A673 (cell line): ENCODE measurements at regions not wholly inside any gene's neighbourhood (a gene's known extent, or its start where the extent isn't known, plus 50 kb on each side); places are given as distances from the start of the nearest gene placed in this dataset.

Source experiments
- BruUV-seq: library from RNA; stranded (reverse); fragments of 400-500 nt; replicated peaks from 2 replicates; lab custom pipeline; 2021; lab: Mats Ljungman, UMichigan
- CTCF ChIA-PET: fragments of 300-600 bp; sonication (Branson Sonifier 250); formaldehyde crosslinking; loops from one replicate; lab custom pipeline; 2022; ENCODE audit warnings: antibody characterized with exemption; lab: Charles Lee
- POLR2A ChIA-PET: fragments of 300-600 bp; sonication (Branson Sonifier 250); formaldehyde crosslinking; loops from one replicate; lab custom pipeline; 2022; ENCODE audit warnings: antibody characterized with exemption; ENCODE audit not compliant: low non-redundant PET; lab: Charles Lee
- DNase-seq: peaks from one replicate; pipeline ENCODE4 v3.0.0-alpha.2; 2015; ENCODE audit warnings: low spot score
- H3K27ac ChIP-seq: fragments of 200-600 bp; sonication (generic); 2 replicates; pipeline ENCODE4 v1.5.1; 2016; ENCODE audit warnings: mixed run types, low read depth, mild to moderate bottlenecking, mixed read lengths, antibody characterized with exemption, low read length; ENCODE audit not compliant: poor library complexity, severe bottlenecking
- H3K27me3 ChIP-seq: fragments of 200-600 bp; sonication (generic); replicated peaks from 2 replicates; pipeline ENCODE4 v1.6.1; 2017; ENCODE audit warnings: mixed run types, low read depth, mild to moderate bottlenecking, mixed read lengths, antibody characterized with exemption, low read length; ENCODE audit not compliant: insufficient read depth, poor library complexity
- H3K36me3 ChIP-seq: fragments of 200-600 bp; sonication (generic); 2 replicates; pipeline ENCODE4 v1.6.1; 2016; ENCODE audit warnings: mixed run types, mild to moderate bottlenecking, mixed read lengths, antibody characterized with exemption, low read length; ENCODE audit not compliant: insufficient read depth, poor library complexity, severe bottlenecking
- H3K4me1 ChIP-seq: fragments of 200-600 bp; sonication (generic); 2 replicates; pipeline ENCODE4 v1.6.1; 2017; ENCODE audit warnings: mixed run types, mild to moderate bottlenecking, mixed read lengths, antibody characterized with exemption, low read length; ENCODE audit not compliant: insufficient read depth, poor library complexity, severe bottlenecking
- H3K4me3 ChIP-seq: fragments of 200-600 bp; sonication (generic); 2 replicates; pipeline ENCODE4 v1.5.1; 2016; ENCODE audit warnings: low read depth, mixed run types, mild to moderate bottlenecking, mixed read lengths, low read length; ENCODE audit not compliant: poor library complexity, severe bottlenecking
- H3K9me3 ChIP-seq: fragments of 200-600 bp; sonication (generic); 2 replicates; pipeline ENCODE4 v1.6.1; 2016; ENCODE audit warnings: mixed run types, low read depth, mild to moderate bottlenecking, mixed read lengths, antibody characterized with exemption, low read length; ENCODE audit not compliant: poor library complexity, severe bottlenecking
- EZH2 ChIP-seq: fragments of 200-600 bp; sonication (generic); IDR thresholded peaks from 2 replicates; pipeline ENCODE4 v1.6.1; 2017; ENCODE audit warnings: borderline replicate concordance, low read depth, mild to moderate bottlenecking, mixed read lengths, antibody characterized with exemption, low read length; ENCODE audit not compliant: poor library complexity, severe bottlenecking
- intact Hi-C: fragments of 100-400 bp; cut with micrococcal nuclease; formaldehyde crosslinking; loops from one replicate; pipeline ENCODE4 v1.10.0; 2022; ENCODE audit not compliant: unreplicated experiment
- TF ChIP-seq, protein P1 (sequence below): fragments of 300-800, 200-600 bp; sonication (generic); conservative IDR thresholded peaks from 2 replicates; pipeline ENCODE4 v1.5.1; 2017; ENCODE audit warnings: low read depth, mild to moderate bottlenecking, antibody characterized with exemption, low read length, moderate library complexity, mixed read lengths

DNA sequence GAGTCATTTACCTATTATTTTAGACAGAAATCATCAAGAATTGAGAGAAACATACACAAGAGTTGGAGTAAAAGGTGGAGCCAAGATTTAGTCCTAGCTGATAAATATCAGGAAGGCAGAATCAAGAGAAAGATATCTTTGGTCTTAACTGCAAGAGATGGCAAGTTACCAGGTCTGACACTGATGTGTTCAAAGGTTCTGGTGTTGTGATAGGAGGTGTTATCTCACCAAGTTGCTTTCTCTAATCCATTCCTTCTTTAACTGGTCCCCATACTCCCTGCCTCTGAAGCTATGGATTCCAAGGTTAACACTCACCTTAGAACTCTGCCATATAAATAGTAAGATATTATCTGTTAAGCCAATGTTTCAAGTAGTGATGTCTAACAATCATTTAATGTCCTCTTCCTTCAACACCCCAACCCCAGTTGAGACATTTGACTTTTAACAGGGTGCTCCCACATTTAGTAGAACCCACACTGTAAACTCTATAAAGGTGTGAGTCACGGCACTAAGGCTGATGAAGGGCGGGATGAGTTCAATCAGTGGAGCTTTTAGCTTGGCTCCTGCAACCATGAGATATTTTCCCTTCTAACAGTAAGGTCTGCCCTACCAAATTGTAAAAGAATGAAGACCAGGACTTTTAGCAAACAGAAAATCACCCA, 333.7 kb downstream of the RND3 start:
- ChIA-PET CTCF (no interaction called here), POLR2A (no interaction called here)
- H3K36me3 ChIP-seq: no peaks in the 10 kb centered on the region
- intact Hi-C loops: no loop called here
- BruUV-seq: no TSS peak
- H3K27me3 ChIP-seq: no peaks in the 10 kb centered on the region
- H3K27ac ChIP-seq: no peak overlapping the region
- no peak overlapping the region for H3K4me3 ChIP-seq
- no peaks in the 10 kb centered on the region for H3K4me1 ChIP-seq
- DNase-seq: no peak
- H3K9me3 ChIP-seq: no peaks in the 10 kb centered on the region
- TF ChIP-seq EZH2: no peak
- TF ChIP-seq, protein P1, sequence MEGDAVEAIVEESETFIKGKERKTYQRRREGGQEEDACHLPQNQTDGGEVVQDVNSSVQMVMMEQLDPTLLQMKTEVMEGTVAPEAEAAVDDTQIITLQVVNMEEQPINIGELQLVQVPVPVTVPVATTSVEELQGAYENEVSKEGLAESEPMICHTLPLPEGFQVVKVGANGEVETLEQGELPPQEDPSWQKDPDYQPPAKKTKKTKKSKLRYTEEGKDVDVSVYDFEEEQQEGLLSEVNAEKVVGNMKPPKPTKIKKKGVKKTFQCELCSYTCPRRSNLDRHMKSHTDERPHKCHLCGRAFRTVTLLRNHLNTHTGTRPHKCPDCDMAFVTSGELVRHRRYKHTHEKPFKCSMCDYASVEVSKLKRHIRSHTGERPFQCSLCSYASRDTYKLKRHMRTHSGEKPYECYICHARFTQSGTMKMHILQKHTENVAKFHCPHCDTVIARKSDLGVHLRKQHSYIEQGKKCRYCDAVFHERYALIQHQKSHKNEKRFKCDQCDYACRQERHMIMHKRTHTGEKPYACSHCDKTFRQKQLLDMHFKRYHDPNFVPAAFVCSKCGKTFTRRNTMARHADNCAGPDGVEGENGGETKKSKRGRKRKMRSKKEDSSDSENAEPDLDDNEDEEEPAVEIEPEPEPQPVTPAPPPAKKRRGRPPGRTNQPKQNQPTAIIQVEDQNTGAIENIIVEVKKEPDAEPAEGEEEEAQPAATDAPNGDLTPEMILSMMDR: no peak

DNA sequence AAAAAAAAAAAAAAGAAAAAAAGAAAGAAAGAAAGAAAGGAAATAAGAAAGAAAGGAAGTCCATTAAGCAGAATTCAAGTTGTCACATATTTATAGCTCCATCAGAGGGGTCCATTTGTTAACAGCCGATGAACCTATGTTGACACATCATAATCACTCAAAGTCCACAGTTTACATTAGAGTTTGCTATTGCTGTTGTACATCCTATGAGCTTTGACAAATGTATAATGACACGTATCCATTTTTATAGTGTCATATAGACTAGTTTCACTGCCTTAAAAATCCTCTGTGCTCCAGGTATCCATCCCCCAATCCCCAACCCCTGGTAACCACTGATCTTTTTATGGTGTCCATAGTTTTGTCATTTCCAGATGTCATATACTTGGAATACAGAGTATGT, 335.2 kb downstream of the RND3 start:
- BruUV-seq: no TSS peak
- CTCF ChIA-PET: no interaction called here

DNA sequence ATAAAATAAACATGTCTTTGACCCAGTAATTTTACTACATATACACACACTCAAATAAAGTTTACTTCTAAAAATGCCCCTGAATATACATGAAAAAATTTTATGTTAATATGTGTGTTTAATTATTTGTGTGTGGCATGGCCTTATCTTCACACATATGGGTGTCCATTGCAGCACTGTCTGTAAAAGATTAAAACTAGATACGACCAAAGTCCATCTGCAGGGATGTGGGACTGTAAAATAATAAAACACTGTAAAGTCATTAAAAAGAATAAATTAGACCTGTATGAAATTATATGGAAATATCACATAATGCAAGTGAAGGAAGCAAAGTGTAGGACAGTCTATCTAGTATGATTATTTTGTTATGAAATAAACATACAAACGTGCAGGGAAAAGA, 337.3 kb downstream of the RND3 start:
- BruUV-seq: no TSS peak
- Histone ChIP-seq H3K36me3 (no peaks in the 10 kb centered on the region), H3K27ac (no peak overlapping the region), H3K9me3 (peaks cover 19% of the 10 kb centered on the region), H3K27me3 (no peaks in the 10 kb centered on the region), H3K4me3 (no peak overlapping the region), H3K4me1 (no peaks in the 10 kb centered on the region)
- TF ChIP-seq, protein P1: no peak
- no peak for TF ChIP-seq EZH2
- no peak for DNase-seq
- CTCF ChIA-PET: no interaction called here
- intact Hi-C loops: no loop called here
- POLR2A ChIA-PET: no interaction called here

More for the DNA sequence above, 335.2 kb downstream of the RND3 start:
- no peaks in the 10 kb centered on the region for H3K36me3 ChIP-seq
- no peaks in the 10 kb centered on the region for H3K4me1 ChIP-seq
- DNase-seq: no peak
- POLR2A ChIA-PET: no interaction called here
- intact Hi-C loops: no loop called here
- H3K9me3 ChIP-seq: peaks cover 5% of the 10 kb centered on the region
- no peak overlapping the region for H3K27ac ChIP-seq
- no peak for TF ChIP-seq EZH2
- TF ChIP-seq, protein P1: no peak
- H3K27me3 ChIP-seq: no peaks in the 10 kb centered on the region
- no peak overlapping the region for H3K4me3 ChIP-seq
